Brain microvascular endothelial cell (primary cell): ENCODE measurements at regions not wholly inside any gene's neighbourhood (a gene's known extent, or its start where the extent isn't known, plus 50 kb on each side); places are given as distances from the start of the nearest gene placed in this dataset.

Source experiments
- DNase-seq: peaks from one replicate; pipeline ENCODE4 v3.0.0-alpha.2; 2020
- H3K27ac ChIP-seq: fragments of 250-450 bp; sonication (Bioruptor Pico); 2 replicates; pipeline ENCODE4 v1.5.1; 2020; ENCODE audit warnings: mild to moderate bottlenecking, moderate library complexity
- H3K27me3 ChIP-seq: fragments of 250-450 bp; sonication (Bioruptor Pico); replicated peaks from 2 replicates; pipeline ENCODE4 v1.5.1; 2020; ENCODE audit warnings: mild to moderate bottlenecking
- H3K36me3 ChIP-seq: fragments of 250-450 bp; sonication (Bioruptor Pico); replicated peaks from 2 replicates; pipeline ENCODE4 v1.5.1; 2020; ENCODE audit warnings: mild to moderate bottlenecking
- H3K4me3 ChIP-seq: 2 replicates; pipeline ENCODE4 v1.5.1; 2011; ENCODE audit warnings: low read depth, mild to moderate bottlenecking, control low read depth, low read length, moderate library complexity
- in situ Hi-C: cut with HindIII; loops from 2 replicates; pipeline ENCODE4 v1.10.0; 2017; ENCODE audit warnings: low sequenced_read_pairs, low pct_ligation_motif_present
- TF ChIP-seq, protein P1 (sequence below): IDR thresholded peaks from 2 replicates; pipeline ENCODE4 v1.5.1; 2011; ENCODE audit warnings: low read depth, mild to moderate bottlenecking, moderate library complexity, low read length, control low read depth, inconsistent platforms; ENCODE audit errors: missing control alignments

DNA sequence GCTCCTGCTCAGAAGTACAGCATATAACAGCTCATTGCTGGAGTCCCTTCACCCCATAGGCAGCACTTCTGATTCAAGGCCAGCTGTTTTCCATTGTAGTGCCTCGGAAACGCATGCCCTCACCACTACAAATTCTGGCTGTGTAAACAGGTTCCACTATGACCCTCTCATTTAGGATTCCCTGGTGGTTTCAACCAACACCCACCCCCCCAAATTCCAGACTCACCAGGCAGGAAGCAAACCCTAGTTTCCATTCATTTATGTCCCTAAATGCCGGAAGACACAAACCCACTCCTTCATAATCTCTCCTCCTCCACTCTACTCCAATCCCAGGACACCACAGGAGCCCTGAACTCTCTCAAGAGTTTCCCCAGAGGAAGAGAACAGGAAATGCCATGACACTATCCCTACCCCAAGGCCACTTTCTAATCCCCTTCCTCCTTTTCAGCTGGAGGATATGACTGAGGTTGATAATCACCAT, 75.9 kb upstream of the TMPO start:
- TF ChIP-seq, protein P1, sequence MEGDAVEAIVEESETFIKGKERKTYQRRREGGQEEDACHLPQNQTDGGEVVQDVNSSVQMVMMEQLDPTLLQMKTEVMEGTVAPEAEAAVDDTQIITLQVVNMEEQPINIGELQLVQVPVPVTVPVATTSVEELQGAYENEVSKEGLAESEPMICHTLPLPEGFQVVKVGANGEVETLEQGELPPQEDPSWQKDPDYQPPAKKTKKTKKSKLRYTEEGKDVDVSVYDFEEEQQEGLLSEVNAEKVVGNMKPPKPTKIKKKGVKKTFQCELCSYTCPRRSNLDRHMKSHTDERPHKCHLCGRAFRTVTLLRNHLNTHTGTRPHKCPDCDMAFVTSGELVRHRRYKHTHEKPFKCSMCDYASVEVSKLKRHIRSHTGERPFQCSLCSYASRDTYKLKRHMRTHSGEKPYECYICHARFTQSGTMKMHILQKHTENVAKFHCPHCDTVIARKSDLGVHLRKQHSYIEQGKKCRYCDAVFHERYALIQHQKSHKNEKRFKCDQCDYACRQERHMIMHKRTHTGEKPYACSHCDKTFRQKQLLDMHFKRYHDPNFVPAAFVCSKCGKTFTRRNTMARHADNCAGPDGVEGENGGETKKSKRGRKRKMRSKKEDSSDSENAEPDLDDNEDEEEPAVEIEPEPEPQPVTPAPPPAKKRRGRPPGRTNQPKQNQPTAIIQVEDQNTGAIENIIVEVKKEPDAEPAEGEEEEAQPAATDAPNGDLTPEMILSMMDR: no peak
- Histone ChIP-seq H3K36me3 (no peaks in the 10 kb centered on the region), H3K27ac (peak overlapping the region; percentile 92), H3K4me3 (no peak overlapping the region), H3K27me3 (no peaks in the 10 kb centered on the region)
- peak; percentile 56 for DNase-seq
- in situ Hi-C loops: no loop called here

- Histone ChIP-seq H3K4me3 (no peak overlapping the region), H3K27ac (peak overlapping the region; percentile 92), H3K27me3 (no peaks in the 10 kb centered on the region), H3K36me3 (no peaks in the 10 kb centered on the region)
- in situ Hi-C loops: no loop called here
- TF ChIP-seq, protein P1: peak; percentile 21
- peak; percentile 98 for DNase-seq
Measured at GRCh38 chr12:98439981-98440581, 75.3 kb upstream of the TMPO start.

- H3K27ac ChIP-seq: no peak overlapping the region
- DNase-seq: no peak
- no peak overlapping the region for H3K4me3 ChIP-seq
- TF ChIP-seq, protein P1: no peak
- H3K36me3 ChIP-seq: no peaks in the 10 kb centered on the region
- in situ Hi-C loops: no loop called here
- H3K27me3 ChIP-seq: no peaks in the 10 kb centered on the region
Measured at GRCh38 chr12:98446060-98446459, 69.3 kb upstream of the TMPO start.

DNA sequence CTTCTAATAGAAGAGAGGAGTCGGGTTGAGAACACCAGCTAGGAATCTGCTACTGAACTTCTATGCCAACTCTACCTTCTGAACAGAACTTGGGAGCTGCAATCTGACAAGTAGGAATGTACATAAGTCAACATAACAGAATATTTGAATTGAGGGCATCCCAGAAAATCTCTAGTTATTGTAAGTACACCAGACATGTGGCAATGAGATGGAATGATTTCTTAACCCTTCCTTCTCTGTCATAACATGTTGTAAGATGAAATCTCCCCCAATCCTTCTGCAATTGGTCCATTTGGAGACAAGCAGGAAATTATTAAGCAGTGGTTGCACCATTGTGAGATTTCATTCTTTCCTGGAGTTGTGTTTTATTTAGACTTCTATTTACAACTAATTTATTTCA, 68.7 kb upstream of the TMPO start:
- H3K27me3 ChIP-seq: no peaks in the 10 kb centered on the region
- no peak overlapping the region for H3K4me3 ChIP-seq
- no peak for DNase-seq
- in situ Hi-C loops: no loop called here
- H3K27ac ChIP-seq: no peak overlapping the region
- H3K36me3 ChIP-seq: no peaks in the 10 kb centered on the region
- TF ChIP-seq, protein P1: no peak

DNA sequence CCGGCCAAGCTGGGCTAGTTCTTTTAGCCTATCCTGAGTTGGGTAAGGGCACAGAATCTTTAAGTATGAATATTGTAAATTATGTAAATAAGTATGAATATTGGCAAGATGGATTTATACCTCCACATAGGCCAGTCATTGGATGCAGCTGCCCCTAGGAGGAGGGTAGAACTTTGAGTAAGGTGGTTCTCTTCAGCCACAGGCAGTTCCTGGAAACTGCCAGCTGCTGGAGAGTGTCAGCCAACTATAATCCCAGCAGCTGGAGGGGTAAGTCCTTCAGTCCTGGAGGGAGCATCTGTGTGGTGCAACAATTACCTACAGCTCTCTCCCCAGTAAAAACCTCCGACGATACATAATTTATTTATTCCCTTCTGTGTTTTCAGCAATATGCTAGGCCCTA, 65.8 kb upstream of the TMPO start:
- H3K36me3 ChIP-seq: no peaks in the 10 kb centered on the region
- H3K4me3 ChIP-seq: no peak overlapping the region
- no peak for DNase-seq
- TF ChIP-seq, protein P1: no peak
- H3K27me3 ChIP-seq: no peaks in the 10 kb centered on the region
- in situ Hi-C loops: no loop called here
- no peak overlapping the region for H3K27ac ChIP-seq

DNA sequence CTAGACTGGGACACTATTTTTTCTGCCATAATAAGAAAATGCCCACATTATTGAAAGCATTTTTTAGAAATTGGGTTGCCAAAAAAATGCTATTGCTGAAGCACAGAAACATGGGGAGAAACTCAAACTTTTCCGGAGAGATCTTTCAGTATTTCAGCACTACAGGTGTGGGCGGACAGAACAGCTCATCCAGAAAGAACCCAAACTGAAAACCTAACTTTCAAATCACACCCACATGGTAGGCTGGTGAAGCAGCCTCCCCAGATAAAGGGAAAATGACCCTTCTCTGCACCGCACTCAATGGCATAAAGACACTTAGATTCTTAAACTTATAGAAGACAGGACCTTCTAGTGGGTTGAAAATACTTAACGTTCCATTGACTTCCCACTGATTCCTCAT, 62.3 kb upstream of the TMPO start:
- TF ChIP-seq, protein P1: no peak
- in situ Hi-C loops: no loop called here
- H3K4me3 ChIP-seq: no peak overlapping the region
- H3K27ac ChIP-seq: no peak overlapping the region
- no peaks in the 10 kb centered on the region for H3K36me3 ChIP-seq
- no peak for DNase-seq
- H3K27me3 ChIP-seq: no peaks in the 10 kb centered on the region
